RWPE2 (cell line): ENCODE measurements at regions not wholly inside any gene's neighbourhood (a gene's known extent, or its start where the extent isn't known, plus 50 kb on each side); places are given as distances from the start of the nearest gene placed in this dataset.

Experiments used
- ATAC-seq: fragments of 200-7000 bp; cut with Tn5 transposase; 3 replicates; pipeline ENCODE4 v1.9.1; 2021; ENCODE audit warnings: low read depth
- DNase-seq: peaks from one replicate; pipeline ENCODE4 v3.0.0-alpha.2; 2020; ENCODE audit warnings: low spot score
- H3K27ac ChIP-seq: fragments of 450-650 bp; 2 replicates; pipeline ENCODE4 v1.5.1; 2017; ENCODE audit warnings: mild to moderate bottlenecking; ENCODE audit not compliant: poor library complexity, severe bottlenecking
- H3K27me3 ChIP-seq: fragments of 250-450 bp; sonication (Bioruptor Pico); 2 replicates; pipeline ENCODE4 v1.5.1; 2021; ENCODE audit warnings: mild to moderate bottlenecking, moderate library complexity; ENCODE audit not compliant: insufficient read depth, poor library complexity, severe bottlenecking
- H3K36me3 ChIP-seq: fragments of 250-450 bp; sonication (Bioruptor Pico); 2 replicates; pipeline ENCODE4 v1.5.1; 2020; ENCODE audit warnings: low read depth, mild to moderate bottlenecking, moderate library complexity
- H3K4me1 ChIP-seq: fragments of 250-450 bp; sonication (Bioruptor Pico); 2 replicates; pipeline ENCODE4 v1.5.1; 2021; ENCODE audit warnings: mild to moderate bottlenecking, moderate library complexity; ENCODE audit not compliant: insufficient read depth, poor library complexity, severe bottlenecking
- H3K4me3 ChIP-seq: fragments of 250-450 bp; sonication (Bioruptor Pico); 2 replicates; pipeline ENCODE4 v1.5.1; 2021; ENCODE audit warnings: mild to moderate bottlenecking, moderate library complexity; ENCODE audit not compliant: severe bottlenecking
- H3K9me3 ChIP-seq: fragments of 250-450 bp; sonication (Bioruptor Pico); 2 replicates; pipeline ENCODE4 v1.5.1; 2021; ENCODE audit warnings: mild to moderate bottlenecking, moderate library complexity; ENCODE audit not compliant: severe bottlenecking
- CTCF ChIP-seq: fragments of 450-650 bp; IDR thresholded peaks from one replicate; pipeline ENCODE4 v1.5.1; 2017; ENCODE audit warnings: mild to moderate bottlenecking, moderate library complexity; ENCODE audit not compliant: poor library complexity, severe bottlenecking

GRCh38 chr3:30084316-30084715, 522.1 kb upstream of the TGFBR2 start:
- no peaks in the 10 kb centered on the region for H3K4me1 ChIP-seq
- H3K4me3 ChIP-seq = no peak overlapping the region
- DNase-seq (no peak), ATAC-seq (no peak)
- no peaks in the 10 kb centered on the region for H3K36me3 ChIP-seq
- H3K27ac ChIP-seq = no peak overlapping the region
- H3K9me3 ChIP-seq = no peaks in the 10 kb centered on the region
- H3K27me3 ChIP-seq = no peaks in the 10 kb centered on the region
- no peak for TF ChIP-seq CTCF

GRCh38 chr3:30084971-30085403, 521.4 kb upstream of the TGFBR2 start:
- ATAC-seq = no peak
- Histone ChIP-seq H3K36me3 (no peaks in the 10 kb centered on the region), H3K27me3 (no peaks in the 10 kb centered on the region), H3K27ac (no peak overlapping the region), H3K4me1 (no peaks in the 10 kb centered on the region), H3K9me3 (no peaks in the 10 kb centered on the region), H3K4me3 (no peak overlapping the region)
- no peak for TF ChIP-seq CTCF
- no peak for DNase-seq

- Histone ChIP-seq H3K9me3 (no peaks in the 10 kb centered on the region), H3K4me3 (no peak overlapping the region), H3K36me3 (no peaks in the 10 kb centered on the region), H3K27me3 (no peaks in the 10 kb centered on the region), H3K27ac (no peak overlapping the region), H3K4me1 (no peaks in the 10 kb centered on the region)
- DNase-seq (no peak), ATAC-seq (no peak)
- TF ChIP-seq CTCF = no peak
These were observed 520.9 kb upstream of the TGFBR2 start for GRCh38 chr3:30085486-30085885.

DNA sequence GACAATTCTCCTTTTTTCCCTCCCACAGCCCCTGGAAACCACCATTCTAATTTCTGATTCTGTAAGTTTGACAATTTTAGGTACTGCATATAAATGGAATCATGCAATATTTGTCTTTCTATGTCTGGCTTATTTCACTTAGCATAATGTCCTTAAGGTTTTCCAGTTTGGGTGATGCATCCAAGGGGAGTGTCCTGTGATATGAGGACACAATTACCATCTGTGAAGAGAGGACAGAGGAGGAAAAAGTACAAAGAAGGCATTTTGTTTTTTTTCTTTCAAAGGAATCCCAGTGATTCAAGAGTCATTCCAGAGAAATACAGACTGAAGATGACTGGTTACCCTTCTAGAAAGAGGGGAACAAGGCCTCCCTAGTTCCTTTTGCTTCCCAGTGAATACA, 514.7 kb upstream of the TGFBR2 start:
- Histone ChIP-seq H3K4me3 (no peak overlapping the region), H3K36me3 (no peaks in the 10 kb centered on the region), H3K27me3 (no peaks in the 10 kb centered on the region), H3K27ac (no peak overlapping the region), H3K4me1 (no peaks in the 10 kb centered on the region), H3K9me3 (no peaks in the 10 kb centered on the region)
- no peak for ATAC-seq
- TF ChIP-seq CTCF = no peak
- DNase-seq = no peak

- H3K4me3 ChIP-seq = no peak overlapping the region
- ATAC-seq (no peak), DNase-seq (no peak)
- H3K27me3 ChIP-seq = no peaks in the 10 kb centered on the region
- no peak for TF ChIP-seq CTCF
- H3K4me1 ChIP-seq = peaks cover 3% of the 10 kb centered on the region
- H3K36me3 ChIP-seq = no peaks in the 10 kb centered on the region
- no peaks in the 10 kb centered on the region for H3K9me3 ChIP-seq
- H3K27ac ChIP-seq = no peak overlapping the region
These were observed 509.3 kb upstream of the TGFBR2 start for GRCh38 chr3:30097022-30097650.
